OCI-LY3 (cell line): ENCODE measurements at regions not wholly inside any gene's neighbourhood (a gene's known extent, or its start where the extent isn't known, plus 50 kb on each side); places are given as distances from the start of the nearest gene placed in this dataset.

Experiments used
- CTCF ChIP-seq: fragments of 200-600, 300-600 bp; sonication (generic); IDR thresholded peaks from 2 replicates; pipeline ENCODE4 v1.5.1; 2014; ENCODE audit warnings: antibody characterized with exemption, low read length, low read depth
- EZH2phosphoT487 ChIP-seq: fragments of 200-600 bp; shearing (Covaris generic); IDR thresholded peaks from 2 replicates; pipeline ENCODE4 v1.6.1; 2018; ENCODE audit warnings: antibody characterized with exemption, mixed run types, low read depth

GRCh38 chr1:82214606-82215005 is 413.9 kb downstream of the ADGRL2 start:
- TF ChIP-seq CTCF, result no peak
- TF ChIP-seq EZH2phosphoT487, result no peak
